A549 (cell line): ENCODE measurements at regions not wholly inside any gene's neighbourhood (a gene's known extent, or its start where the extent isn't known, plus 50 kb on each side); places are given as distances from the start of the nearest gene placed in this dataset.

Source experiments
- ATAC-seq, 2 experiments: fragments of 200-7000 bp in 1 of 2; fragments of >200 bp in 1 of 2; cut with Nextera tagmentation in 1 of 2; cut with Tn5 transposase in 1 of 2; 3 replicates each; pipeline versions ENCODE4 v1.8.0 to v1.9.1; 2018 to 2020; ENCODE audit warnings: mild to moderate bottlenecking in 1 of 2, moderate library complexity in 1 of 2
- CTCF ChIA-PET: fragments of 300-600 bp; sonication (Branson Sonifier 250); formaldehyde crosslinking; extraction: SDS; loops from one replicate; lab custom pipeline; 2021; ENCODE audit warnings: antibody characterized with exemption, inconsistent platforms; lab: Yijun Ruan, JAX
- POLR2A ChIA-PET: fragments of 350-600 bp; formaldehyde crosslinking; extraction: SDS; loops from one replicate; lab custom pipeline; 2021; ENCODE audit warnings: antibody characterized with exemption, inconsistent platforms; lab: Yijun Ruan, JAX
- DNase-seq, 2 experiments: peaks; one replicate each; pipeline versions ENCODE4 v3.0.0 to v3.0.0-alpha.2; 2011 to 2016; ENCODE audit warnings: low read depth in 1 of 2, low spot score in 1 of 2
- FAIRE-seq: peaks from 2 replicates; lab custom pipeline; 2011; peaks lifted over from hg19 to GRCh38; lab: Jason Lieb, UNC
- H3K27ac ChIP-seq, 2 experiments: fragments of >200 bp; sonication (Bioruptor Twin); formaldehyde crosslinking; 3 replicates each; pipeline ENCODE4 v1.5.1; 2016 to 2017
- H3K4me1 ChIP-seq: fragments of >200 bp; sonication (Bioruptor Twin); formaldehyde crosslinking; 3 replicates; pipeline ENCODE4 v1.6.1; 2016
- H3K4me2 ChIP-seq: fragments of >200 bp; sonication (Bioruptor Twin); formaldehyde crosslinking; 3 replicates; pipeline ENCODE4 v1.6.1; 2016
- H3K4me3 ChIP-seq: fragments of >200 bp; sonication (Bioruptor Twin); formaldehyde crosslinking; 3 replicates; pipeline ENCODE4 v1.5.1; 2016
- H3K9me3 ChIP-seq: fragments of >200 bp; sonication (Bioruptor Twin); formaldehyde crosslinking; 3 replicates; pipeline ENCODE4 v1.6.1; 2016
- BCL3 ChIP-seq: fragments of >200 bp; sonication (Bioruptor Twin); formaldehyde crosslinking; IDR thresholded peaks from 3 replicates; pipeline ENCODE4 v1.6.1; 2016
- CBX8 ChIP-seq: fragments of 200-600 bp; sonication (generic); IDR thresholded peaks from 2 replicates; pipeline ENCODE4 v1.6.1; 2016
- CEBPB ChIP-seq, 2 experiments: fragments of >200 bp in 1 of 2; sonication (Bioruptor Twin) in 1 of 2; formaldehyde crosslinking in 1 of 2; IDR thresholded peaks; 2 replicates each; pipeline ENCODE4 v1.6.1; 2012 to 2016
- CHD2 ChIP-seq: fragments of 150-350 bp; IDR thresholded peaks from 2 replicates; pipeline ENCODE4 v1.6.1; 2014; ENCODE audit warnings: low read length; ENCODE audit not compliant: partially characterized antibody
- CHD4 ChIP-seq: fragments of 200-600 bp; sonication (generic); IDR thresholded peaks from 2 replicates; pipeline ENCODE4 v1.6.1; 2016; ENCODE audit warnings: antibody characterized with exemption, mild to moderate bottlenecking, borderline replicate concordance
- CTCF ChIP-seq: fragments of >200 bp; sonication (Bioruptor Twin); formaldehyde crosslinking; IDR thresholded peaks from 3 replicates; pipeline ENCODE4 v1.5.1; 2016
- ELK1 ChIP-seq: fragments of 150-350 bp; IDR thresholded peaks from 2 replicates; pipeline ENCODE4 v1.6.1; 2014; ENCODE audit warnings: low read depth, mild to moderate bottlenecking, low read length
- FOSB ChIP-seq: fragments of 250-450 bp; sonication (Bioruptor Pico); IDR thresholded peaks from 2 replicates; pipeline ENCODE4 v1.5.0; 2020; ENCODE audit warnings: mild to moderate bottlenecking, moderate library complexity
- MAX ChIP-seq: IDR thresholded peaks from 2 replicates; pipeline ENCODE4 v1.6.1; 2012
- MAZ ChIP-seq: fragments of 150-350 bp; IDR thresholded peaks from 2 replicates; pipeline ENCODE4 v1.6.1; 2014; ENCODE audit warnings: antibody characterized with exemption, low read depth, low read length, borderline replicate concordance
- MYC ChIP-seq: IDR thresholded peaks from 2 replicates; pipeline ENCODE4 v1.6.1; 2012; ENCODE audit warnings: mild to moderate bottlenecking, inconsistent platforms, low read length, improper control_type of control experiment, borderline replicate concordance
- NFE2L2 ChIP-seq: fragments of 150-350 bp; conservative IDR thresholded peaks from 2 replicates; pipeline ENCODE4 v1.6.1; 2014; ENCODE audit warnings: low read length
- NPAS2 ChIP-seq: fragments of 250-450 bp; sonication (Bioruptor Pico); IDR thresholded peaks from 2 replicates; pipeline ENCODE4 v1.8.0; 2022; ENCODE audit warnings: mild to moderate bottlenecking, moderate library complexity, borderline replicate concordance
- PBX3 ChIP-seq: IDR thresholded peaks from 2 replicates; pipeline ENCODE4 v1.6.1; 2012
- PHF8 ChIP-seq: fragments of 200-600 bp; sonication (generic); IDR thresholded peaks from 2 replicates; pipeline ENCODE4 v1.6.1; 2016; ENCODE audit warnings: low read depth, mild to moderate bottlenecking, antibody characterized with exemption, moderate library complexity, borderline replicate concordance
- RARB ChIP-seq: fragments of 250-450 bp; sonication (Bioruptor Pico); IDR thresholded peaks from 2 replicates; pipeline ENCODE4 v1.8.0; 2021; ENCODE audit warnings: mild to moderate bottlenecking, moderate library complexity
- RCOR1 ChIP-seq: fragments of 150-350 bp; IDR thresholded peaks from 2 replicates; pipeline ENCODE4 v1.6.1; 2014; ENCODE audit warnings: antibody characterized with exemption, low read length, low read depth
- REST ChIP-seq: fragments of 200-600 bp; sonication (generic); IDR thresholded peaks from 2 replicates; pipeline ENCODE4 v1.6.1; 2016; ENCODE audit warnings: antibody characterized with exemption, mild to moderate bottlenecking, moderate library complexity
- RFX5 ChIP-seq: fragments of 450-650 bp; IDR thresholded peaks from 2 replicates; pipeline ENCODE4 v1.7.1; 2014; ENCODE audit warnings: antibody characterized with exemption, mild to moderate bottlenecking, moderate library complexity
- USF2 ChIP-seq: fragments of 450-650 bp; IDR thresholded peaks from 2 replicates; pipeline ENCODE4 v1.6.1; 2014; ENCODE audit warnings: antibody characterized with exemption
- ZC3H11A ChIP-seq: fragments of 450-650 bp; IDR thresholded peaks from 2 replicates; pipeline ENCODE4 v1.6.1; 2014; ENCODE audit warnings: antibody characterized with exemption, mild to moderate bottlenecking
- WGBS: methylation state at CpG from one replicate; pipeline ENCODE4 v1.1.6; 2017; ENCODE audit errors: missing lambda C conversion rate; 5-methylcytosine and 5-hydroxymethylcytosine counted together

GRCh38 chr11:31957674-31958073 is 133.2 kb upstream of the RCN1 start:
- ChIA-PET POLR2A (no interaction called here), CTCF (interaction anchor here (0.6 to 5.4 kb wide), 22 partner anchors 9 to 717 kb away, joined by 3 to 33 read pairs (median 4); no protein-coding TSS in a partner anchor)
- TF ChIP-seq PBX3 (no peak), REST (no peak), CEBPB (IDR thresholded peaks at IDR 0.05) (no peak), BCL3 (no peak), MAX (no peak), CHD2 (no peak), CHD4 (no peak), MAZ (no peak), ELK1 (no peak), MYC (no peak), CBX8 (no peak)
- no peak for DNase-seq
- H3K27ac ChIP-seq, result no peak overlapping the region
- no peaks in the 10 kb centered on the region for H3K4me1 ChIP-seq
- 69% methylated on average over 5 of the region's 7 CpGs for WGBS
- no peak overlapping the region; the same call in 2 of the 3 replicates for H3K4me2 ChIP-seq
- H3K4me3 ChIP-seq, result no peak overlapping the region
- no peaks in the 10 kb centered on the region for H3K9me3 ChIP-seq
- ATAC-seq, result peak in 1 of 2 experiments; percentile 38; a peak in 3 of 6 replicates
- no peak for FAIRE-seq

GRCh38 chr11:31956310-31956709 is 134.6 kb upstream of the RCN1 start:
- Histone ChIP-seq H3K4me3 (no peak overlapping the region), H3K4me2 (no peak overlapping the region), H3K4me1 (no peaks in the 10 kb centered on the region), H3K27ac (no peak overlapping the region), H3K9me3 (no peaks in the 10 kb centered on the region)
- ChIA-PET CTCF (interaction anchor here (0.9 to 5.4 kb wide), 3 partner anchors 10 to 220 kb away, joined by 3 to 33 read pairs (median 17); no protein-coding TSS in a partner anchor), POLR2A (no interaction called here)
- no peak for FAIRE-seq
- no peak for ATAC-seq
- no peak for DNase-seq
- WGBS, result 59% methylated on average over 3 of the region's 3 CpGs
- TF ChIP-seq NPAS2 (no peak), RARB (no peak), ZC3H11A (no peak), REST (no peak), USF2 (no peak), NFE2L2 (no peak), RCOR1 (no peak), RFX5 (no peak), CTCF (no peak), PHF8 (no peak), BCL3 (no peak), FOSB (CRISPR knock-in tag) (no peak)
